ENCODE measurements at regions not wholly inside any gene's neighbourhood (a gene's known extent, or its start where the extent isn't known, plus 50 kb on each side); places are given as distances from the start of the nearest gene placed in this dataset.

DNA sequence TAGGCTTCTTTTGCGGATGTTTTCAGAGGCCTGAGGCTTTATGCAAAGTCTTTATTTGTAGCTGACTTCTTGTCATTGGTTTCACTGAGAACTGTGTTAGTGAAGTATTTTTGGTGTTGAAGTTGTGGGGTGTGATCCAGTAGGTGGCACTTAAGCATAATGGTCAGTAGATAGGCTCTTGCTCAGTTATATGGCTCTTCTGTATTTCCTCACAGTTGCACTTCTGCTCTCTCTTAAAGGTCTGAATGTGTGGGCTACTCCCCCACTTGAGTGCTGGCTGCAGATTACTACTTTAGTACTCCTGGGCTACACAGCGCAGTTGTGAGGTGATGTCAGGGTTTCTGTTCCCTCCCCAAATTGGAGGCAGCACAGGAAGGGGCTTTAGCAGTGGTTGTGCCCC lies 133.8 kb upstream of the SCN7A start:
- POLR2A ChIA-PET, result no interaction called here
- no peak overlapping the region for H3K4me3 Mint-ChIP-seq
- ATAC-seq, result no peak

DNA sequence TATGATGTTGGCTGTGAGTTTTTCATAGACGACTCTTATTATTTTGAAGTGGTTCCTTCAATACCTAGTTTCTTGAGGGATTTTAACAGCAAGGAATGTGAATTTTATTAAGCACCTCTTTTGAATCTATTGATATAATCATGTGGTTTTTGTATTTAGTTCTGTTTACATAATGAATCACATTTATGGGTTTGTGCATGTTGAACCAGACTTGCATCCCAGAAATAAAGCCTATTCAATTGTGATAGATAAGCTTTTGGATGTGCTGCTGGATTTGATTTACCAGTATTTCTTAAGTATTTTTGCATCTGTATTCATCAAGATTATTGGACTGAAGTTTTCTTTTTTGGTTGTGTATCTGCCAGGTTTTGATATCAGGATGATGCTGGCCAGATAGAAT lies 131.6 kb upstream of the SCN7A start:
- ChIA-PET CTCF (no interaction called here), POLR2A (interaction anchor here (0.5 kb wide), 1 partner anchor 796 kb away, joined by 3 read pairs; no protein-coding TSS in a partner anchor)
- no peak for DNase-seq
- no peaks in the 10 kb centered on the region for H3K4me1 Mint-ChIP-seq (ENCODE audit: low read depth)
- no peak for ATAC-seq
- H3K36me3 Mint-ChIP-seq (ENCODE audit: low read depth), result no peaks in the 10 kb centered on the region
- no peaks in the 10 kb centered on the region for H3K9me3 Mint-ChIP-seq (ENCODE audit: insufficient read depth)
- no peak overlapping the region for H3K4me3 Mint-ChIP-seq
- no peak overlapping the region for H3K27ac Mint-ChIP-seq
- H3K27me3 Mint-ChIP-seq (ENCODE audit: low read depth), result no peaks in the 10 kb centered on the region

More for the DNA sequence above, 133.8 kb upstream of the SCN7A start:
- CTCF ChIA-PET, result no interaction called here
- H3K27ac Mint-ChIP-seq, result no peak overlapping the region
- no peaks in the 10 kb centered on the region for H3K4me1 Mint-ChIP-seq (ENCODE audit: low read depth)
- no peaks in the 10 kb centered on the region for H3K9me3 Mint-ChIP-seq (ENCODE audit: insufficient read depth)
- DNase-seq, result no peak
- H3K36me3 Mint-ChIP-seq (ENCODE audit: low read depth), result no peaks in the 10 kb centered on the region
- no peaks in the 10 kb centered on the region for H3K27me3 Mint-ChIP-seq (ENCODE audit: low read depth)

DNA sequence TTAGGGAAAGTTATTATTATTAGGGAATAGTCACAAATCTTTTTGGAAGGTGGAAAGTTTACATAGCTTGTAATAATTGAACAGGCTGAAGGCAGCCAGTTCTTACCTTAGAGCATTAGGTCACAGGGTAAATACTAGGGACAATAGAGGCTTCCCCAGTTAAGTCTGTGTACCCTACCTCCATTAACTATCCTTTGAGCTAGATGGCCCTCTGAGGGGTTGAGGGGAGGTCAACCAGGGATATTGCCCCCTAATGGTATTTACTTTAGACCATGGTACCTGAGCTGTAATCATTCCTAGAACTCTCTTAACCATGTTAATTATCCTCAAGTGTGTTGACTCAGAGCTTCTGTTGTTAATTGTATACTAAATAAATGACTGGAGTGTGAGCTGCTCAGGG lies 120.5 kb upstream of the SCN7A start:
- POLR2A ChIA-PET, result no interaction called here
- CTCF ChIA-PET, result no interaction called here
- Mint-ChIP-seq H3K27me3 (ENCODE audit: low read depth) (peaks cover 4% of the 10 kb centered on the region), H3K4me3 (no peak overlapping the region), H3K27ac (no peak overlapping the region), H3K4me1 (ENCODE audit: low read depth) (no peaks in the 10 kb centered on the region), H3K9me3 (ENCODE audit: insufficient read depth) (no peaks in the 10 kb centered on the region), H3K36me3 (ENCODE audit: low read depth) (no peaks in the 10 kb centered on the region)
- DNase-seq (no peak), ATAC-seq (no peak)

GRCh38 chr2:166614029-166614428 lies 120.0 kb upstream of the SCN7A start:
- peaks cover 4% of the 10 kb centered on the region for H3K27me3 Mint-ChIP-seq (ENCODE audit: low read depth)
- ChIA-PET POLR2A (no interaction called here), CTCF (no interaction called here)
- H3K27ac Mint-ChIP-seq, result no peak overlapping the region
- H3K9me3 Mint-ChIP-seq (ENCODE audit: insufficient read depth), result no peaks in the 10 kb centered on the region
- no peaks in the 10 kb centered on the region for H3K4me1 Mint-ChIP-seq (ENCODE audit: low read depth)
- no peak overlapping the region for H3K4me3 Mint-ChIP-seq
- no peak for DNase-seq
- H3K36me3 Mint-ChIP-seq (ENCODE audit: low read depth), result no peaks in the 10 kb centered on the region
- ATAC-seq, result no peak

DNA sequence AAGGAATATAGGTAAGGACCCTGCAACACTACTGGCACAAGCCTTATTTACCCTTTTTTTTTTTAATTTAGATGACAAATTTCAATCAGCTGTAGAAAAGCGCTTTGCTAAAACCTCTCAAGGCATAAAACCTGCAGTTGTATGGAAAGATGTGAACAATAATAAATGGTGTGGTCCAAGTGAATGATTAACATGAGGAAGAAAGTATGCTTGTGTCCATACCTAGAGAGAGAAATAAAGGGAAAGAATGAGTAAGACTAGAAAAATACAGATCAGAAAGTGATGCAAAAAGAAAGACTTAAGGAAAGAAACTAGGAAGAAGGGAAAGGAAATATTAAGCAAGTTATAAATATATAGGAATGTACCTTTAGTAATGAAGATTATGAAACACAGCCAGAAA lies 119.2 kb upstream of the SCN7A start:
- no peak for ATAC-seq
- H3K36me3 Mint-ChIP-seq (ENCODE audit: low read depth), result no peaks in the 10 kb centered on the region
- H3K4me3 Mint-ChIP-seq, result no peak overlapping the region
- no peak overlapping the region for H3K27ac Mint-ChIP-seq
- no peak for DNase-seq
- no peaks in the 10 kb centered on the region for H3K9me3 Mint-ChIP-seq (ENCODE audit: insufficient read depth)
- ChIA-PET POLR2A (no interaction called here), CTCF (no interaction called here)
- H3K27me3 Mint-ChIP-seq (ENCODE audit: low read depth), result peaks cover 4% of the 10 kb centered on the region
- no peaks in the 10 kb centered on the region for H3K4me1 Mint-ChIP-seq (ENCODE audit: low read depth)

DNA sequence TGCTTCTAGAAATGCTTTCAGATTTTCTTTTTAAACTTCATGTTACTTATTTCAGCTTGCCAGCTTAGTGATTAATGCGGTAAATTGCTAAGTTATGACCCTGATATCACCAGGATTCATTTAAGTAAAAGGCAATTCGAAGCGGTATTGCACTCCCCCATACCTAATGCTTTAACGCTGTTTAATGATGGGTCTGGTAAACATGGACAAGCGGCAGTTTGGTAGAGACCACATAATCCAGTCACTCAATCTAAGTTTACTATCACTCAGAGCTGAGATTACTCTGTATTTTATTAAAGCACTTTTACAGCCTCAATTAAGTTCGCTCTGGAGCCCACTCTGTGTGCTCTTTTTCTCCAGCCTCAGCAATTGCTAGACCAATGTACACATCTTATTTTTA lies 118.2 kb upstream of the SCN7A start:
- ATAC-seq (no peak), DNase-seq (no peak)
- ChIA-PET CTCF (no interaction called here), POLR2A (no interaction called here)
- Mint-ChIP-seq H3K36me3 (ENCODE audit: low read depth) (no peaks in the 10 kb centered on the region), H3K27ac (no peak overlapping the region), H3K4me1 (ENCODE audit: low read depth) (no peaks in the 10 kb centered on the region), H3K4me3 (no peak overlapping the region), H3K9me3 (ENCODE audit: insufficient read depth) (no peaks in the 10 kb centered on the region), H3K27me3 (ENCODE audit: low read depth) (peaks cover 4% of the 10 kb centered on the region)

DNA sequence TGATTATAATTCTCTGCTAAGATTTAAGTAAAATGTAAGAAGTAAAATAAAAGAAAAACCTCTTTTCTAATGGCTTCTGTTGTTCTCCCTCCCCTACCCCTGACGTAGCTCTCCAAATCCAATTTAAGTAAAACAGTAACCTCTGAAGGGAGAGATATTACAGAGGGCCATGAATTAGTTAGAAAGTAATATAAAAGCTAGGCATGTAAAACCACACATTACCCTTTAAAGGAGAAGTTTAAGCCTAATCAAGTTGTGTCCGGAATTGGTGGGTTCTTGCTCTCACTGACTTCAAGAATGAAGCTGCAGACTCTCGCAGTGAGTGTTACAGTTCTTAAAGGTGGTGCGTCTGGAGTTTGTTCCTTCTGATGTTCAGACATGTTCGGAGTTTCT lies 116.9 kb upstream of the SCN7A start:
- DNase-seq, result no peak
- H3K36me3 Mint-ChIP-seq (ENCODE audit: low read depth), result no peaks in the 10 kb centered on the region
- H3K4me1 Mint-ChIP-seq (ENCODE audit: low read depth), result no peaks in the 10 kb centered on the region
- ChIA-PET CTCF (no interaction called here), POLR2A (no interaction called here)
- no peak overlapping the region for H3K27ac Mint-ChIP-seq
- ATAC-seq, result no peak
- peaks cover 4% of the 10 kb centered on the region for H3K27me3 Mint-ChIP-seq (ENCODE audit: low read depth)
- H3K4me3 Mint-ChIP-seq, result no peak overlapping the region
- no peaks in the 10 kb centered on the region for H3K9me3 Mint-ChIP-seq (ENCODE audit: insufficient read depth)

DNA sequence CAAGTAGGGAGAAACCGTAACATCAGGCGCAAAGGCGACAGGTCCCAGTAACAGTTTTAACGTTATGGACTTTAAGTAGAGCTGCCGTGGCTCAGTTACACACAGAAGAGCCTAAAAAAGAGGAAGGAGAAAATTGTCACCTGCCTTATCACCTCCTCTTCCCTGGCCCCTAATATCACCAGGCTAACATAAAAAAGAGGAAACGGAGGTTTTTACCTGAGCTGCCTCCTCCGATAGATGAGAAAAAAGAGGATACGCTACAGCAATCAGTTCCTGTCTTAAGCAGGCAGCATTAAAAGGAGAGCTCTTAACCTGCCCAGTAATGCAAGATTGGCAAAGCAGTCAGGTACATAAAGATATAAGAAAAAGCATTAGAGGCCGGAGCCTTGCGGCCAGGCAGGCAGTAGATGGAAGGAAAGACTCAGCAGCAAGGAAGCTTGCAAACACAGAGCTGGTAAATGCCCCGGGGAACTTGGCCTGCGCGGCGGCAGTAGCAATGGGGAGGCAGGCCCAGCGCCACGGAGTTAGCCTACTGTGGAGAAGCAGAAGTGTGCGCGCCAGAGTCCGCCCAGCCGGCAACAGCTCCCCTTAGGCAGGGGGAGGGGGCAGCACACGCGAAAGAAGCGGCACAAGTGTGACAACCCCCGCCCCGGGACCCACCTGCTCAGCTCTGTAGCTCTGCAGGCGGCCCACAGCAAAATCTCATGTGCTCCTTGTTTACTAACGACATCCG lies 116.3 kb upstream of the SCN7A start:
- no peak overlapping the region for H3K27ac Mint-ChIP-seq
- DNase-seq (no peak), ATAC-seq (no peak)
- H3K36me3 Mint-ChIP-seq (ENCODE audit: low read depth), result no peaks in the 10 kb centered on the region
- no peaks in the 10 kb centered on the region for H3K9me3 Mint-ChIP-seq (ENCODE audit: insufficient read depth)
- ChIA-PET POLR2A (no interaction called here), CTCF (no interaction called here)
- no peak overlapping the region for H3K4me3 Mint-ChIP-seq
- no peaks in the 10 kb centered on the region for H3K4me1 Mint-ChIP-seq (ENCODE audit: low read depth)
- H3K27me3 Mint-ChIP-seq (ENCODE audit: low read depth), result peaks cover 4% of the 10 kb centered on the region

GRCh38 chr2:166609183-166609959 lies 115.3 kb upstream of the SCN7A start:
- ATAC-seq, result no peak
- Mint-ChIP-seq H3K27me3 (ENCODE audit: low read depth) (peaks cover 4% of the 10 kb centered on the region), H3K9me3 (ENCODE audit: insufficient read depth) (no peaks in the 10 kb centered on the region), H3K36me3 (ENCODE audit: low read depth) (no peaks in the 10 kb centered on the region), H3K4me1 (ENCODE audit: low read depth) (no peaks in the 10 kb centered on the region), H3K4me3 (no peak overlapping the region), H3K27ac (no peak overlapping the region)
- DNase-seq, result no peak
- CTCF ChIA-PET, result no interaction called here
- POLR2A ChIA-PET, result no interaction called here

GRCh38 chr2:166607880-166608279 lies 113.8 kb upstream of the SCN7A start:
- no peak overlapping the region for H3K27ac Mint-ChIP-seq
- no peaks in the 10 kb centered on the region for H3K36me3 Mint-ChIP-seq (ENCODE audit: low read depth)
- CTCF ChIA-PET, result no interaction called here
- ATAC-seq (no peak), DNase-seq (no peak)
- H3K9me3 Mint-ChIP-seq (ENCODE audit: insufficient read depth), result no peaks in the 10 kb centered on the region
- POLR2A ChIA-PET, result no interaction called here
- no peaks in the 10 kb centered on the region for H3K4me1 Mint-ChIP-seq (ENCODE audit: low read depth)
- H3K27me3 Mint-ChIP-seq (ENCODE audit: low read depth), result peaks cover 4% of the 10 kb centered on the region
- H3K4me3 Mint-ChIP-seq, result no peak overlapping the region

- H3K9me3 Mint-ChIP-seq (ENCODE audit: insufficient read depth), result peaks cover 9% of the 10 kb centered on the region
- no peak overlapping the region for H3K27ac Mint-ChIP-seq
- POLR2A ChIA-PET, result no interaction called here
- ATAC-seq, result no peak
- no peak for DNase-seq
- H3K27me3 Mint-ChIP-seq (ENCODE audit: low read depth), result no peaks in the 10 kb centered on the region
- no peaks in the 10 kb centered on the region for H3K36me3 Mint-ChIP-seq (ENCODE audit: low read depth)
- no peak overlapping the region for H3K4me3 Mint-ChIP-seq
- no peaks in the 10 kb centered on the region for H3K4me1 Mint-ChIP-seq (ENCODE audit: low read depth)
- CTCF ChIA-PET, result no interaction called here
Observed at GRCh38 chr2:166593403-166593802, 99.4 kb upstream of the SCN7A start.

DNA sequence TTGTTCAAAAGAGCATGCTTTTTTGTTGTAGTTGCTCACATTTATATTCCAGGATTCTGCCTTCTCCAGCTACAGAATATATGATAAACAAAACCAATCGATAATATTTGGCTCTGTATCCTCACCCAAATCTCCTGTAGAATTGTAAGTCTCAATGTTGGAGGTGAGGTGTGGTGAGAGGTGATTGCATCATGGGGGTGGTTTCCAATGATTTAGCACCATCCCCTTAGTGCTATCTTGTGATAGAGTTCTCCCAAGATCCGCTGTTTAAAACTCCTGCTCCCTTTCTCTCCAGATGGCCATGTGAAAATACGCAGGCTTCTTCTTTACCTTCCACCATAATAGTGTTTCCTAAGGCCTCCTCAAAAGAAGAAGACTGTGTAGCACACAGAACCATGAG lies 98.7 kb upstream of the SCN7A start:
- Mint-ChIP-seq H3K9me3 (ENCODE audit: insufficient read depth) (peaks cover 7% of the 10 kb centered on the region), H3K4me1 (ENCODE audit: low read depth) (no peaks in the 10 kb centered on the region), H3K4me3 (no peak overlapping the region), H3K27ac (no peak overlapping the region), H3K27me3 (ENCODE audit: low read depth) (no peaks in the 10 kb centered on the region), H3K36me3 (ENCODE audit: low read depth) (no peaks in the 10 kb centered on the region)
- DNase-seq (no peak), ATAC-seq (no peak)
- CTCF ChIA-PET, result no interaction called here
- POLR2A ChIA-PET, result no interaction called here

DNA sequence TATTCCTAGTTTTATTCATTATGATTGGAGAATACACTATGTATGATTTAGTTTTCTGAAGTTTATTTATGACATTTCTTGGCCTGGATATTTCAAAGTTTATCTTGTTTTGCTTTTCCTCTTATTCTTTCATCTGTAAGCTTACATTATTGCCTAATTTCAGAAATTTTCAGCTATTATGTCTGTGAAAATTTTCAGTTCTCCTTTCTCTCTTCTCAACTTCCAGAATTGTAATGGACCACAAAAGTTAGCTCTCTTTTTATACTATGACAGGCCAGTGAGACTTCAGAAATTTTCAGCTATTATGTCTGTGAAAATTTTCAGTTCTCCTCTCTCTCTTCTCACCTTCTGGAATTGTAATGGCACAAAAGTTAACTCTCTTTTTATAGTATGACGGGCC lies 97.2 kb upstream of the SCN7A start:
- DNase-seq, result no peak
- POLR2A ChIA-PET, result no interaction called here
- Mint-ChIP-seq H3K4me1 (ENCODE audit: low read depth) (no peaks in the 10 kb centered on the region), H3K4me3 (no peak overlapping the region), H3K9me3 (ENCODE audit: insufficient read depth) (peaks cover 7% of the 10 kb centered on the region), H3K36me3 (ENCODE audit: low read depth) (no peaks in the 10 kb centered on the region), H3K27me3 (ENCODE audit: low read depth) (no peaks in the 10 kb centered on the region), H3K27ac (no peak overlapping the region)
- no peak for ATAC-seq
- CTCF ChIA-PET, result no interaction called here

Data from activated CD8-positive, alpha-beta T cell treated with anti-CD3 and anti-CD28 coated beads, Interleukin-2, amount 10 ng/mL, durations not matched to agents 7 days and 5 days (primary cell).